ENCODE measurements at regions not wholly inside any gene's neighbourhood (a gene's known extent, or its start where the extent isn't known, plus 50 kb on each side); places are given as distances from the start of the nearest gene placed in this dataset.

GRCh38 chr12:24561411-24561871, 387.5 kb downstream of the BCAT1 start:
- in situ Hi-C loops (cut with MboI), result no loop called here
- no peak overlapping the region; the same call in 1 of the 2 replicates for H3K4me3 ChIP-seq
- H4K20me1 ChIP-seq (replicated peaks; ENCODE audit: control insufficient read depth, insufficient read depth, low read length), result no peaks in the 10 kb centered on the region
- H3K9me3 ChIP-seq (replicated peaks; ENCODE audit: control insufficient read depth, insufficient read depth, low read depth, low read length), result no peaks in the 10 kb centered on the region
- 12% methylated on average over 13 of the region's 15 CpGs for WGBS (ENCODE audit: insufficient coverage, low coverage, missing lambda C conversion rate)
- H2AFZ ChIP-seq (ENCODE audit: low read depth, low read length), result no peak overlapping the region
- H3K4me2 ChIP-seq (ENCODE audit: insufficient read depth, low read length), result no peak overlapping the region
- ATAC-seq, result no peak
- no peak for FAIRE-seq
- H3K36me3 ChIP-seq (ENCODE audit: control insufficient read depth, insufficient read depth, low read length), result no peaks in the 10 kb centered on the region
- H3K27me3 ChIP-seq (ENCODE audit: control insufficient read depth in 2 of 2, insufficient read depth in 2 of 2, low read length in 2 of 2), result peaks cover 23 to 33% of the 10 kb centered on the region in 2 experiments
- TF ChIP-seq STAG1 (CRISPR knock-in tag; IDR thresholded peaks at IDR 0.05; ENCODE audit: borderline replicate concordance), result no peak
- no peak for TF ChIP-seq EGR1 (conservative IDR thresholded peaks at IDR 0.05)
- TF ChIP-seq DLX4 (CRISPR knock-in tag; IDR thresholded peaks at IDR 0.05), result no peak
- no peak for TF ChIP-seq ASH1L (IDR thresholded peaks at IDR 0.05; ENCODE audit: borderline replicate concordance, low read depth, partially characterized antibody)
- no peak for TF ChIP-seq ZNF324 (CRISPR knock-in tag; IDR thresholded peaks at IDR 0.05)
- no peak for TF ChIP-seq WHSC1 (IDR thresholded peaks at IDR 0.05; ENCODE audit: low read length)
- no peak for TF ChIP-seq ZFPM2 (CRISPR knock-in tag; IDR thresholded peaks at IDR 0.05)
- TF ChIP-seq ZNF143 (CRISPR knock-in tag; IDR thresholded peaks at IDR 0.05), result no peak
- no peak for TF ChIP-seq PURB (CRISPR knock-in tag; IDR thresholded peaks at IDR 0.05; ENCODE audit: low read depth)
- no peak for TF ChIP-seq USF2 (CRISPR knock-in tag; IDR thresholded peaks at IDR 0.05)
- peaks cover 0 to 16% of the 10 kb centered on the region in 2 experiments; a peak in 2 of 5 replicates for H3K4me1 ChIP-seq (replicated peaks in 1 of 2; ENCODE audit: control insufficient read depth in 2 of 2, insufficient read depth in 2 of 2, low read length in 2 of 2)
- no TSS peak for BruUV-seq (replicated peaks)
- no peaks in the 10 kb centered on the region for H3K79me2 ChIP-seq (ENCODE audit: control insufficient read depth, insufficient read depth, low read length)
- ChIA-PET POLR2A (no interaction called here), CTCF (ENCODE audit: low intra/inter-chr PET ratio) (interaction anchor here (0.7 kb wide), 1 partner anchor 260 kb away, joined by 3 read pairs; no protein-coding TSS in a partner anchor)
- no peak overlapping the region for H3K9ac ChIP-seq (ENCODE audit: insufficient read depth in 1 of 2, low read depth in 2 of 2, low read length in 2 of 2)
- DNase-seq (ENCODE audit: extremely low read depth in 1 of 4, low spot score in 3 of 4), result no peak
- intact Hi-C loops (cut with micrococcal nuclease), result no loop called here
- no peaks in the 10 kb centered on the region for H3K9me1 ChIP-seq (ENCODE audit: control insufficient read depth, insufficient read depth, low read length)
- H3K27ac ChIP-seq (ENCODE audit: extremely low read depth, low read depth, low read length), result no peak overlapping the region
